Right renal pelvis (tissue), 4 donors: ENCODE measurements at regions not wholly inside any gene's neighbourhood (a gene's known extent, or its start where the extent isn't known, plus 50 kb on each side); places are given as distances from the start of the nearest gene placed in this dataset.

Experiments used
- DNase-seq, 4 donors: peaks; one replicate each; pipeline ENCODE4 v3.0.0-alpha.2; 2013; ENCODE audit warnings: low read depth in 4 of 4, low spot score in 3 of 4, missing footprints in 1 of 4

DNA sequence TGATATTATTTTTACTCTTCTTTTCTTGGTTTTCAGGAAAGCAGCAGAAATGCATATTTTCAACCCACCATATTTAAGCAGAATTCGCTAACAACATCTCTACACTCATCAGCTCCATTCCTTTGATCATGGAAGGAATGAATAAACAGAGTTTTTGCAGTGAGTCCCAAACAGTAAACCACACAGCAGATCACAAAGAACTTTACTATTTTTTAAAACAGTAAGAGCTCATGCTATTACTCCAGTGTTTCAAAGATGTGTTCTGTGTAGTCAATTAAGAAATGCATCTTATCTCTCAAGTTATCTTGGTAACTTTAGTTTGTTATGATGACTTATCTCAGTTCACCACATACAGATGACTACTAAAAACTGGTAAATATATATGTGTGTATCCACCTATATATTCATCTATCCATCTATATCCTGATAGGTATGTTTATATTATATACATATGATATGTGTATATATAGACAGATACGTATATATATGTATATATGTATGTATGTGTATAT lies 843.5 kb downstream of the BCL11B start:
- DNase-seq = no peak

- DNase-seq = no peak
Observed at GRCh38 chr14:98433436-98433835, 838.6 kb downstream of the BCL11B start.

DNA sequence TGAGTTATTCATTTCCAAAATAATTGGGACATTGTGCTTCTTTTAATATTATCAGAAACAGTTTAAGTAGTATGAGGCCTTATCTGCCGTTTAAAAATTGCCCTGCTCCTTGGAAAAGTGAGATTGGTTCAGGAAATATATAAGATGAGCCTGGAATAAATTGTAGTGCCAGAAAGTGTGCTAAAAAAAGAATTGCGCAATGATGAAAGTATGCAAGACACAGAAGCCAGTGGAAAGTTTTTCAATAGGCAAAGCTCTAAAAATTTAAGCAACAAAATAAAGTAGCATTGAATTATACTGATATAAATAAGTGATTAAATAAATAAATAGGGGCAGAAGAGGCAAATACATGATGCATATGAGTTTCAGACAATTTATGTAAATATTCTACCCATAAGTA lies 834.9 kb downstream of the BCL11B start:
- no peak for DNase-seq

GRCh38 chr14:98444077-98444476 lies 827.9 kb downstream of the BCL11B start:
- DNase-seq = no peak

DNA sequence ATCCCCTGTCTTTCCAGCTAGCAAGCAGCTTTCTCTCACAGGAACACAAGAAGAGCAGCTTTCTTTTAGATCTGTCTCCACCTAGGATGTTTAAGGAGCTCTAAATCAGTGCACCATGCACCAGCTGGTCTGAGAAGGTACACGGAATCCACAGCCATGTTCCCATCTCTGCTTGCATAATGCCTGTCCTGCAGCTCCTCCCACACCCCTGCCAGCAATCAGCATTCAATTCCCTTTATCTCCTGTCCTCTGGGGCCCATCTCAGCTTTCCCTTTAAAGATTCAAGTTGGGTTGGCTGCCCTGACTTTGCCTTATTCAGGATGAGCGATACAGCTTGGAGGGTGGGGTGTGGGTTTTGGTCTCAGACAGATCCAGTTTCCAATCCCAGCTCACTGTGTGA lies 826.3 kb downstream of the BCL11B start:
- no peak for DNase-seq

GRCh38 chr14:98446508-98446907 lies 825.5 kb downstream of the BCL11B start:
- no peak for DNase-seq

DNA sequence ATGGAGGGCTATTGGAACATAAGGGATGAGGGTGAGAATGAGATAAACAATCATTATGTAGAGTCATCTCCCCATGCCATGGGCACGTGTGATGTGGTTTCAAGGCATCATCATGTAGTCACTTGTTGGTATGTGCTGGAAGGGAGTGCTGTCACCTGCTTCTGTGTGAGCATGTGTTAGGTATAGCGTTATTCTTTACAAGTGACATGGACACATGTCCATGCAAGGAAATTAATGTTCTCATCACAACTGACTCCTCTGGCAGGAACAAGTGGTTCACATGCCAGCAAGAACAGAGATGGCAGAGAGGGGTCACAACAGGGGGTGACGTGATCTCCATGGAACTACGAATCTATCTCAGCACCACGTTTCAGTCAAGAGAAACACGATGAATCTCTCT lies 815.8 kb downstream of the BCL11B start:
- DNase-seq = no peak

DNA sequence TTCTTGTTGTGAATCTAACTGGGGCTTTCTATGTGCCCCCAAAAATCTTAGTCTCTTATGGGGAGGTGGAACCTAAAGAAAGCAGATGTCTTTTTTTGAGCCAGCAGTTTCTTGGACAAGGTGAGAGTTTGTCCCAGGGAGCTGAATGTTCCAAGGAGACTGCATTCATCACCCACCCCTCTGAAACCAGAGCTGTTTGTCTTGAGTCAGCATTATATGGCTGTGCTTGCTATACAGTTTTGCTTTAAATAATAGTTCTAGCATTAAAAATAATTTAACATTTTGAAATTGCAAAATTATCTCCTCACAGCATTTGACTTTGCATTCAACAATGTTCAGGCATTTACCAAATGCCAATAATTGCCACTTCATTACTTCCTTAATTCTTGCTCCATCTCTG lies 813.3 kb downstream of the BCL11B start:
- no peak for DNase-seq

DNA sequence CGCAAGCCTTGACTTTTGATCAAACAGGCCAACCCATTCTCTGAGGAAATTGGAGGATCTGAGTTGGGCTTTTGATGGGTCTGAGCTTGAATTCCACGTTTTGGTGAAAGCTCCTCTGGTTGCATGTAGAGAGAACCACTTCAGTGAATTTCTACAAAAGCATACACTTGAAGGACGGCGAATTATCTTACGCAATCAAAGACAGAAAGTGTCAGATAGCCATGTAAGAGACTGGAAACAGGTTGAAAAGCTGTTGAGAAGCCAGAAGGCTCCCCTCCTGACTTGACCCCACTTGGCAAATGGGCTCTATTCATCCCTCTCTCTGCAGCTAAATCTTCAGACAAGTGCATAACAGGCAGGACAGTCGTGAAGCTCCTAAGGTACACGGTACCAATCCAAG lies 809.1 kb downstream of the BCL11B start:
- DNase-seq = no peak

- no peak for DNase-seq
Observed at GRCh38 chr14:98466807-98467206, 805.2 kb downstream of the BCL11B start.

DNA sequence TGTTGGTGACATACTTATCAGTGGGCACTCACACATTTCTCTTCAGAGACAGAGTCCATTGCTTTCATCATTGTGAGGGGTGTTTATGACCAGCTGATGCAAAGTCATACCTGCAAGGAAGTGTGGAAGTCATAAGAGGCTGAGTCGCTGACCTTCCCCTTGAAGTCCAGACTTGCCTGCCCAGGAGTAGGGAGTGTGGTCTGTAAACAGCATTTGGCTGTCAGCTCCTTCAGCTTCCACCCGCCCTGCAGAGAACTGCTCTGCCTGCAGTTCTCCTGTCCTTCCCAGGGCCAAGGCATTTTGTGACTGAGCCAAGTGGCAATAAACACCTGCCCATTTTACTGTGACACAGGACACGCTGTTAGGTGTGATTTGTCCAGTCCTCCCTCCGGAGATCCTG lies 801.3 kb downstream of the BCL11B start:
- no peak for DNase-seq

- DNase-seq = no peak
Observed at GRCh38 chr14:98474900-98475299, 797.1 kb downstream of the BCL11B start.

- no peak for DNase-seq
Observed at GRCh38 chr14:98477935-98478334, 794.1 kb downstream of the BCL11B start.

DNA sequence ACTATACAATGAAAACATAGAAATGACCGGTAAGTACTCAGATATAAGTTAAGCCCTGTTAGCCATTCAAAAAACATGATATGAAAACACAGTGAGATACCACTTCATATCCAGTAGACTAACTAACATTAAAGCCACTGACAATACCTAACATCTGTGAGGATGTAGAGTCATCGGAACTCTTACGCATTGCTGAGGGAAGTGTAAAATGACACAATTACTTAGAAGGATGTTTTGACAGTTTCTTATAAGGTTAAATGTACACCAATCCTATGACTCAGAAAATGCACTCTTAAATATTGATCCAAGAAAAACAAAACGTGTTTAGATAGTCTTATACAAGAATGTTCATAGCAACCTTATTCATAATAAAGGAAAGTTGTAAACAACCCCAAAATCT lies 782.9 kb downstream of the BCL11B start:
- DNase-seq = no peak

DNA sequence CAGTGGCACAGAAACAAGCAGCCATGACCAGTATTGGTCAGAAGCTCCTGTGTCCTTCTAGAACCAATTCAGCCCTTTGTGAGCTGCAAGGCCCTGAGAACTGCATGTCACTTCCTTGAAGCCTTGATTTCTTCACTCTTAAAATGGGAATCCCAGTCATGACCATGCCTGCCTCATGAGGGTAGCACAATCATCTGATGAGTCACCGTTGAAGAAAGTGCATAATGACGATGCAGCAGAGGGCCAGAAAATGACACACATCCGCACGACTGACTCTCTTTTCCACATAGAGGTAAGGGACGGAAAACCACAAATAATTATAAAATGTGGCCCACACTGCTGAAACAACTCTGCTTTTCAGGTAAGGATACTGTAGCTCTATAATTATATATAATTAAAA lies 777.4 kb downstream of the BCL11B start:
- no peak for DNase-seq

DNA sequence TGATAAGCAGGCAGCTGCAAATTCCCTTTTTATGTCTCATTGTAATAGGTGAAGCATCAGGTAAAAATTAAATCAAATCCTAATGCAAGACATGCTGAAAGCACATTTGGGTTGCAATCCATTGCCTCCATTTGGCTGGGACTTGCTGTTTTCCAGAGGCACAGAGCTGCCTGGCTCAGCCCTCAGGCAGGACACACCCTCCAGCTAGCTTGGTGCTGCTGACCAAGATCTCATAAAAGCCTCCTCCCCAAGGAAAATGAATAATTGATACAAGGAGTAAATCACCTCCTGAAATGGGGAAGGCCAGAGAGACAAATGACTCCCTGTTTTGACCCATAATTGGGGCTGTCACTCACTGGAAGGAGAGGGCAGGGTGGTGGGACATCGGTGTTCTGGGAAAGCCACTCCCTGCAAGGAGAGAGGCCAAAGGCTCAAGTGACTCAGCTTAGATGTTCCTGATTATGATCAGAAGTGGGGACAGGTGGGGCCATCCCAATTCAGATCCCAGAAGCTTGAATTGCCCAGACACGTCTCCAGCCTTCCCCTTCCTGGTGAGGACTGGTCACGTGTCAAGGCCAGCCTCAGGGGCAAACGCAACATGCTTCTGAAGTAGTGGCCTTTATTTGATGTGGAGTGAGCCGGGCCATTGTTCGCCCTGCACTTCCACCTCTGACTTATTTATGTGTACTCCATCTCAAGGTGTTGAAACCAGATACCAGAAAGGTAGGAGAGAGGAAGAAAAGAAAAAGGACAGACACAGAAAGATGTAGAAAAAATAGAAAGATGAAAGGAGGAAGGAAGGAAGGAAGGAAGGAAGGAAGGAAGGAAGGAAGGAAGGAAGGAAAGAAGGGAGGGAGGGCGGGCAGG lies 773.7 kb downstream of the BCL11B start:
- no peak for DNase-seq

- no peak for DNase-seq
Observed at GRCh38 chr14:98501335-98501734, 770.7 kb downstream of the BCL11B start.

- DNase-seq = no peak
Observed at GRCh38 chr14:98501836-98502235, 770.2 kb downstream of the BCL11B start.

GRCh38 chr14:98503086-98503815 lies 768.7 kb downstream of the BCL11B start:
- DNase-seq = no peak

DNA sequence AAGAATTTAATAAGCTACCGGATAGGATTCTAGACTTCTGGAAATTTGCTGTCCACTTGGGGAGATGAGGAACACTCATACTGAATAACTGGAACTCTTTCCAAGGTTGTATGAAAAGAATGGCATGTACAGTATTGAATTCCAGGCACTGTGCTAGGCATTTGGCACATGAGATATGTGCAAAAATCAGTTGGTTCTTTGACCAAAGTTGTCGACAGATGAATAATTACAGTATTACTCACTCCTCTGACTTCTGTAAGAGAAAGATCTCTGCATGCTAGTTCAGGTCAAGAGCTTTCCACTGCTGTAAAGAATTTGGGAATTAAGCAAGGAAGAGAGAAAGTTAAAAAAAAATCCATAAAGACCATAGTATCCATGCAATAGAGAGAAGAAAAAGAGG lies 764.7 kb downstream of the BCL11B start:
- DNase-seq = no peak

DNA sequence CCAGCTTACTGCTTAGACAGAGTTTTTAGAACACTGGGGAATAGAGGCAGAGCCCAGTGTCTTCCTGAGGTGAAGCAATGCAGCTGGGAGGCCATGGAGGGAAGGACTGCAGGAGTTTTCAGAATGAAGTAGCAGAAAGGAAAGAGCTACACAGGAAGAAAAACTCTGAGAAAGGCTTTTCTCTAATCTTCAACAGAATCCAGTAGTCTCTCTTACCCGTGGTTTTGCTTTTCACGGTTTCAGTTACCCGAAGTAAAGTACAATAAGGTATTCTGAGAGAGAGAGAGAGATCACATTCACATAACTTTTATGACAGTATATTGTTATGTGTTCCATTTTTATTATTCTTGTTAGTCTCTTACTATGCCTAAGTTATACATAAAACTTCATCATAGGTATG lies 761.6 kb downstream of the BCL11B start:
- DNase-seq = no peak
